Ishikawa (cell line): ENCODE measurements at regions not wholly inside any gene's neighbourhood (a gene's known extent, or its start where the extent isn't known, plus 50 kb on each side); places are given as distances from the start of the nearest gene placed in this dataset.
A peak's percentile ranks its signal among the peaks of the same experiment; 100 is the strongest.

Source experiments
- CEBPB ChIP-seq: IDR thresholded peaks from 2 replicates; pipeline ENCODE4 v1.6.1; 2012
- CREB1 ChIP-seq: IDR thresholded peaks from 2 replicates; pipeline ENCODE4 v1.6.1; 2012; ENCODE audit warnings: low read depth
- EGR1 ChIP-seq: IDR thresholded peaks from 2 replicates; pipeline ENCODE4 v1.6.1; 2012
- EP300 ChIP-seq: IDR thresholded peaks from 2 replicates; pipeline ENCODE4 v1.6.1; 2012; ENCODE audit warnings: borderline replicate concordance
- FOXM1 ChIP-seq: IDR thresholded peaks from 2 replicates; pipeline ENCODE4 v1.6.1; 2012; ENCODE audit warnings: low read depth, borderline replicate concordance
- MAX ChIP-seq: IDR thresholded peaks from 2 replicates; pipeline ENCODE4 v1.6.1; 2012
- NFIC ChIP-seq: IDR thresholded peaks from 2 replicates; pipeline ENCODE4 v1.6.1; 2012
- RAD21 ChIP-seq: IDR thresholded peaks from 2 replicates; pipeline ENCODE4 v1.6.1; 2012; ENCODE audit warnings: low read depth
- REST ChIP-seq: IDR thresholded peaks from 2 replicates; pipeline ENCODE4 v1.6.1; 2012; ENCODE audit warnings: low read depth, mild to moderate bottlenecking
- TAF1 ChIP-seq: IDR thresholded peaks from 2 replicates; pipeline ENCODE4 v1.6.1; 2012; ENCODE audit warnings: low read depth, mild to moderate bottlenecking
- TCF12 ChIP-seq: IDR thresholded peaks from 2 replicates; pipeline ENCODE4 v1.6.1; 2012; ENCODE audit warnings: low read depth
- TEAD4 ChIP-seq: IDR thresholded peaks from 2 replicates; pipeline ENCODE4 v1.6.1; 2012
- USF1 ChIP-seq: IDR thresholded peaks from 2 replicates; pipeline ENCODE4 v1.6.1; 2012
- YY1 ChIP-seq: IDR thresholded peaks from 2 replicates; pipeline ENCODE4 v1.6.1; 2012; ENCODE audit warnings: low read depth
- ZBTB7A ChIP-seq: IDR thresholded peaks from 2 replicates; pipeline ENCODE4 v1.6.1; 2012; ENCODE audit warnings: low read depth

- TF ChIP-seq REST: no peak
- no peak for TF ChIP-seq EP300
- TF ChIP-seq MAX: no peak
- TF ChIP-seq USF1: no peak
- no peak for TF ChIP-seq TEAD4
- TF ChIP-seq NFIC: no peak
- no peak for TF ChIP-seq RAD21
- TF ChIP-seq FOXM1: no peak
Observed at GRCh38 chr1:29869802-29870201, 633.5 kb downstream of the PTPRU start.

- TF ChIP-seq CEBPB (no peak), TCF12 (no peak), EGR1 (no peak), CREB1 (no peak), TEAD4 (no peak), TAF1 (no peak)
Observed at GRCh38 chr1:29868944-29869343, 632.6 kb downstream of the PTPRU start.

- TF ChIP-seq EGR1 (no peak), TCF12 (no peak), MAX (no peak), EP300 (no peak), CEBPB (no peak), TAF1 (no peak), TEAD4 (no peak), FOXM1 (no peak), RAD21 (no peak), CREB1 (no peak), USF1 (no peak), NFIC (no peak)
Observed at GRCh38 chr1:29868096-29868495, 631.8 kb downstream of the PTPRU start.

GRCh38 chr1:29865051-29865450, 628.7 kb downstream of the PTPRU start:
- TF ChIP-seq RAD21: no peak
- TF ChIP-seq TCF12: no peak
- TF ChIP-seq ZBTB7A: no peak

- TF ChIP-seq MAX (no peak), RAD21 (no peak), EP300 (no peak), USF1 (peak; percentile 63)
Observed at GRCh38 chr1:29864431-29865022, 628.2 kb downstream of the PTPRU start.

GRCh38 chr1:29861922-29862321, 625.6 kb downstream of the PTPRU start:
- TF ChIP-seq REST (no peak), NFIC (no peak), TAF1 (no peak), ZBTB7A (no peak), CEBPB (no peak), RAD21 (no peak), TEAD4 (no peak), EGR1 (no peak), TCF12 (no peak), CREB1 (no peak), FOXM1 (no peak), EP300 (no peak), USF1 (no peak), YY1 (no peak), MAX (no peak)
